MM.1S (cell line): ENCODE measurements at regions not wholly inside any gene's neighbourhood (a gene's known extent, or its start where the extent isn't known, plus 50 kb on each side); places are given as distances from the start of the nearest gene placed in this dataset.
"Not testable (repeated sequence)": the region's sequence is repeated elsewhere in the genome, so short reads cannot be mapped to it uniquely, and the experiment has no call there.

Experiments
- DNase-seq: peaks from one replicate; pipeline ENCODE4 v3.0.0-alpha.2; 2015
- H2AFZ ChIP-seq: fragments of 300-600 bp; sonication (generic); 2 replicates; pipeline ENCODE4 v1.6.0; 2016; ENCODE audit warnings: antibody characterized with exemption, low read length
- H3F3A ChIP-seq: fragments of 300-600 bp; sonication (generic); 2 replicates; pipeline ENCODE4 v1.6.1; 2016; ENCODE audit warnings: mild to moderate bottlenecking, antibody characterized with exemption, low read length, moderate library complexity, mixed read lengths; ENCODE audit not compliant: insufficient read depth
- H3K27ac ChIP-seq: fragments of 300-600 bp; sonication (generic); 2 replicates; pipeline ENCODE4 v1.5.1; 2016; ENCODE audit warnings: mild to moderate bottlenecking, low read length
- H3K27me3 ChIP-seq: fragments of 300-600 bp; sonication (generic); replicated peaks from 2 replicates; pipeline ENCODE4 v1.6.0; 2016; ENCODE audit warnings: low read length; ENCODE audit not compliant: insufficient read depth
- H3K36me3 ChIP-seq: fragments of 300-600 bp; sonication (generic); replicated peaks from 2 replicates; pipeline ENCODE4 v1.6.1; 2016; ENCODE audit warnings: mild to moderate bottlenecking, low read length, mixed read lengths; ENCODE audit not compliant: insufficient read depth
- H3K4me1 ChIP-seq: fragments of 300-600 bp; sonication (generic); 2 replicates; pipeline ENCODE4 v1.6.1; 2016; ENCODE audit warnings: low read length, mixed read lengths
- H3K4me2 ChIP-seq: fragments of 300-600 bp; sonication (generic); 2 replicates; pipeline ENCODE4 v1.6.0; 2016; ENCODE audit warnings: low read depth, low read length
- H3K4me3 ChIP-seq: fragments of 300-600 bp; sonication (generic); 2 replicates; pipeline ENCODE4 v1.5.1; 2016; ENCODE audit warnings: low read length, mixed read lengths
- H3K79me2 ChIP-seq: fragments of 300-600 bp; sonication (generic); 2 replicates; pipeline ENCODE4 v1.6.1; 2016; ENCODE audit warnings: mixed run types, low read length, mixed read lengths
- H3K9ac ChIP-seq: fragments of 300-600 bp; sonication (generic); 2 replicates; pipeline ENCODE4 v1.6.1; 2016; ENCODE audit warnings: low read length, mixed read lengths
- H3K9me2 ChIP-seq: fragments of 300-600 bp; sonication (generic); replicated peaks from 2 replicates; pipeline ENCODE4 v1.6.1; 2016; ENCODE audit warnings: mild to moderate bottlenecking, low read length, mixed read lengths; ENCODE audit not compliant: insufficient read depth
- H3K9me3 ChIP-seq: fragments of 300-600 bp; sonication (generic); replicated peaks from 2 replicates; pipeline ENCODE4 v1.6.1; 2016; ENCODE audit warnings: mild to moderate bottlenecking, low read length, mixed read lengths; ENCODE audit not compliant: insufficient read depth
- H4K20me1 ChIP-seq: fragments of 300-600 bp; sonication (generic); 2 replicates; pipeline ENCODE4 v1.6.1; 2016; ENCODE audit warnings: mild to moderate bottlenecking, low read length, moderate library complexity, mixed read lengths; ENCODE audit not compliant: insufficient read depth
- CTCF ChIP-seq: fragments of 300-600 bp; sonication (generic); IDR thresholded peaks from 2 replicates; pipeline ENCODE4 v1.5.1; 2016; ENCODE audit warnings: antibody characterized with exemption, low read length, mixed read lengths
- EZH2 ChIP-seq: fragments of 300-600 bp; sonication (generic); optimal IDR thresholded peaks from 2 replicates; pipeline ENCODE3; 2017; ENCODE audit warnings: low read depth, mild to moderate bottlenecking, antibody characterized with exemption, low read length, mixed read lengths
- EZH2phosphoT487 ChIP-seq: fragments of 300-600 bp; sonication (generic); IDR thresholded peaks from 2 replicates; pipeline ENCODE4 v1.6.1; 2018; ENCODE audit warnings: antibody characterized with exemption, low read length

- H3K27ac ChIP-seq, H3K9ac ChIP-seq, DNase-seq, H3K4me2 ChIP-seq, H3K79me2 ChIP-seq, H2AFZ ChIP-seq, H3K27me3 ChIP-seq, H4K20me1 ChIP-seq, H3K36me3 ChIP-seq, H3K9me2 ChIP-seq, H3K9me3 ChIP-seq, H3F3A ChIP-seq, H3K4me3 ChIP-seq, H3K4me1 ChIP-seq: not testable (repeated sequence)
Measured at GRCh38 chr15:31719396-31720022, 310.8 kb upstream of the CHRNA7 start.

- H3K9me2 ChIP-seq, H2AFZ ChIP-seq, H3K27me3 ChIP-seq, H3K79me2 ChIP-seq, H3K4me2 ChIP-seq, H3K9ac ChIP-seq, H3K27ac ChIP-seq, H4K20me1 ChIP-seq, H3F3A ChIP-seq, H3K4me1 ChIP-seq, H3K4me3 ChIP-seq, DNase-seq, H3K9me3 ChIP-seq, H3K36me3 ChIP-seq: not testable (repeated sequence)
Measured at GRCh38 chr15:31723019-31723418, 307.3 kb upstream of the CHRNA7 start.

GRCh38 chr15:31724903-31725302 lies 305.4 kb upstream of the CHRNA7 start:
- not testable (repeated sequence) for H4K20me1 ChIP-seq, H3K36me3 ChIP-seq, H3K4me3 ChIP-seq, H3K9ac ChIP-seq, H3K9me2 ChIP-seq, H3K9me3 ChIP-seq, H3K4me1 ChIP-seq, H3K4me2 ChIP-seq, H3K79me2 ChIP-seq, H3K27ac ChIP-seq, DNase-seq, H3K27me3 ChIP-seq, H2AFZ ChIP-seq, H3F3A ChIP-seq

- not testable (repeated sequence) for H3K4me3 ChIP-seq, DNase-seq, H3K9ac ChIP-seq, H4K20me1 ChIP-seq, H3K9me3 ChIP-seq, H3K36me3 ChIP-seq, H3K27me3 ChIP-seq, H3K9me2 ChIP-seq, H3K27ac ChIP-seq, H3K4me2 ChIP-seq, H2AFZ ChIP-seq, H3K79me2 ChIP-seq, H3K4me1 ChIP-seq, H3F3A ChIP-seq
Measured at GRCh38 chr15:31725619-31726018, 304.7 kb upstream of the CHRNA7 start.

GRCh38 chr15:31727612-31728011 lies 302.7 kb upstream of the CHRNA7 start:
- no peak overlapping the region for H2AFZ ChIP-seq
- no peaks in the 10 kb centered on the region for H3K9me2 ChIP-seq
- no peaks in the 10 kb centered on the region for H3K27me3 ChIP-seq
- no peaks in the 10 kb centered on the region for H3F3A ChIP-seq
- no peaks in the 10 kb centered on the region for H3K4me1 ChIP-seq
- no peaks in the 10 kb centered on the region for H3K9me3 ChIP-seq
- no peaks in the 10 kb centered on the region for H3K36me3 ChIP-seq
- TF ChIP-seq CTCF (no peak), EZH2 (no peak), EZH2phosphoT487 (no peak)
- H3K27ac ChIP-seq, result no peak overlapping the region
- H3K4me3 ChIP-seq, result no peak overlapping the region
- no peaks in the 10 kb centered on the region for H4K20me1 ChIP-seq
- H3K79me2 ChIP-seq, result no peaks in the 10 kb centered on the region
- H3K9ac ChIP-seq, result no peak overlapping the region
- H3K4me2 ChIP-seq, result no peak overlapping the region
- no peak for DNase-seq
